Loucy (cell line): ENCODE measurements at regions not wholly inside any gene's neighbourhood (a gene's known extent, or its start where the extent isn't known, plus 50 kb on each side); places are given as distances from the start of the nearest gene placed in this dataset.

Source experiments
- H2AFZ ChIP-seq: fragments of 200-600 bp; sonication (generic); 2 replicates; pipeline ENCODE4 v1.6.0; 2016; ENCODE audit warnings: antibody characterized with exemption, mild to moderate bottlenecking, low read length, moderate library complexity
- H3F3A ChIP-seq: fragments of 200-600 bp; 2 replicates; pipeline ENCODE4 v1.6.0; 2016; ENCODE audit warnings: antibody characterized with exemption, low read depth, mild to moderate bottlenecking
- H3K27me3 ChIP-seq: fragments of 200-600 bp; sonication (generic); 2 replicates; pipeline ENCODE4 v1.6.1; 2014; ENCODE audit warnings: low read length, mild to moderate bottlenecking; ENCODE audit not compliant: insufficient read depth, poor library complexity, severe bottlenecking
- H3K36me3 ChIP-seq: fragments of 200-600 bp; sonication (generic); 2 replicates; pipeline ENCODE4 v1.6.1; 2016; ENCODE audit warnings: low read length; ENCODE audit not compliant: insufficient read depth
- H3K4me1 ChIP-seq: fragments of 200-600 bp; sonication (generic); 2 replicates; pipeline ENCODE4 v1.5.1; 2014; ENCODE audit warnings: low read length, mild to moderate bottlenecking; ENCODE audit not compliant: insufficient read depth, poor library complexity, severe bottlenecking
- H3K4me2 ChIP-seq: fragments of 200-600 bp; sonication (generic); 2 replicates; pipeline ENCODE4 v1.6.0; 2014; ENCODE audit warnings: antibody characterized with exemption, low read length, low read depth, mild to moderate bottlenecking; ENCODE audit not compliant: poor library complexity, severe bottlenecking
- H3K4me3 ChIP-seq: fragments of 200-600 bp; sonication (generic); 2 replicates; pipeline ENCODE4 v1.5.1; 2014; ENCODE audit warnings: low read length, mild to moderate bottlenecking, mixed read lengths; ENCODE audit not compliant: poor library complexity, severe bottlenecking
- H3K79me2 ChIP-seq: fragments of 200-600 bp; sonication (generic); 2 replicates; pipeline ENCODE4 v1.6.1; 2014; ENCODE audit warnings: low read length; ENCODE audit not compliant: insufficient read depth
- H3K9ac ChIP-seq: fragments of 200-600 bp; sonication (generic); 2 replicates; pipeline ENCODE4 v1.6.0; 2014; ENCODE audit warnings: mild to moderate bottlenecking, low read depth, low read length, moderate library complexity; ENCODE audit not compliant: poor library complexity, severe bottlenecking
- H3K9me2 ChIP-seq: fragments of 200-600 bp; sonication (generic); replicated peaks from 2 replicates; pipeline ENCODE4 v1.6.1; 2016; ENCODE audit warnings: low read depth, low read length, mixed read lengths
- H3K9me3 ChIP-seq: fragments of 200-600 bp; sonication (generic); 2 replicates; pipeline ENCODE4 v1.6.1; 2014; ENCODE audit warnings: mild to moderate bottlenecking, antibody characterized with exemption, low read length, low read depth; ENCODE audit not compliant: insufficient read depth
- H4K20me1 ChIP-seq: fragments of 200-600 bp; sonication (generic); 2 replicates; pipeline ENCODE4 v1.6.0; 2014; ENCODE audit warnings: antibody characterized with exemption, low read length, mild to moderate bottlenecking; ENCODE audit not compliant: insufficient read depth, poor library complexity, severe bottlenecking
- EZH2phosphoT487 ChIP-seq: fragments of 200-600 bp; IDR thresholded peaks from 2 replicates; pipeline ENCODE4 v1.6.1; 2018; ENCODE audit warnings: antibody characterized with exemption, mild to moderate bottlenecking, moderate library complexity, borderline replicate concordance
- TF ChIP-seq, protein P1 (sequence below): fragments of 200-600 bp; sonication (generic); conservative IDR thresholded peaks from 2 replicates; pipeline ENCODE4 v1.5.1; 2014; ENCODE audit warnings: mild to moderate bottlenecking, antibody characterized with exemption, low read length

DNA sequence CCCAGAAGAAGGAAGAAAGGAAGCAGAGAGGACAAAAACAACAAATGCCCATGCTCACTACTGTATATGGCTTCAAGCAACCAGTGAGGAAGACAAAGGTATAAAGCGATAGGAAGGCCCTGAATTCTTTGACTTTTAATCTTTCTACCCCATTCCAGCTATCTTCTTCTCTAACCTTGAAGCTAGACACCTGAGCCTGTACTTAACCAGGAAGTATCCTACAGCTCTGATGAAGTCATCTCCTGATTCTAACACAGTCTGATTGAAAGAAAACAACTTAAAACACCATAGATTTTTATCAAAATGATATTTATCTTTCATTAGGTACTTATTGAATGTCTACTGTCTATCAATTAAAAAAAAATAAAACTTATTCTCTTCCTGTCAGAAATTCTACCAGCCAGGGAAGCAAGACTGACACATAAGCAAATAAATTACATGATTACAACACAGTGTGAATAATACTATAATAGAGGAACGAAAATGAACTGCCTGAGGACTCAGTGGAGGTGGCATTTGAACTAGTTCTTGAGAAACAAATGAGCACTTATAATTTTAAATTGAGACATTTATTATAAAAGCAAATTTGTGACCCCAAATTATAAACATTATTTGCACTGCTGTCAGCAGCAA is 123.3 kb upstream of the ELL2 start:
- TF ChIP-seq, protein P1, sequence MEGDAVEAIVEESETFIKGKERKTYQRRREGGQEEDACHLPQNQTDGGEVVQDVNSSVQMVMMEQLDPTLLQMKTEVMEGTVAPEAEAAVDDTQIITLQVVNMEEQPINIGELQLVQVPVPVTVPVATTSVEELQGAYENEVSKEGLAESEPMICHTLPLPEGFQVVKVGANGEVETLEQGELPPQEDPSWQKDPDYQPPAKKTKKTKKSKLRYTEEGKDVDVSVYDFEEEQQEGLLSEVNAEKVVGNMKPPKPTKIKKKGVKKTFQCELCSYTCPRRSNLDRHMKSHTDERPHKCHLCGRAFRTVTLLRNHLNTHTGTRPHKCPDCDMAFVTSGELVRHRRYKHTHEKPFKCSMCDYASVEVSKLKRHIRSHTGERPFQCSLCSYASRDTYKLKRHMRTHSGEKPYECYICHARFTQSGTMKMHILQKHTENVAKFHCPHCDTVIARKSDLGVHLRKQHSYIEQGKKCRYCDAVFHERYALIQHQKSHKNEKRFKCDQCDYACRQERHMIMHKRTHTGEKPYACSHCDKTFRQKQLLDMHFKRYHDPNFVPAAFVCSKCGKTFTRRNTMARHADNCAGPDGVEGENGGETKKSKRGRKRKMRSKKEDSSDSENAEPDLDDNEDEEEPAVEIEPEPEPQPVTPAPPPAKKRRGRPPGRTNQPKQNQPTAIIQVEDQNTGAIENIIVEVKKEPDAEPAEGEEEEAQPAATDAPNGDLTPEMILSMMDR: no peak
- no peak for TF ChIP-seq EZH2phosphoT487
- Histone ChIP-seq H3K36me3 (no peaks in the 10 kb centered on the region), H3K4me3 (no peak overlapping the region), H3K9me2 (no peaks in the 10 kb centered on the region), H3K4me2 (no peak overlapping the region), H3K27me3 (no peaks in the 10 kb centered on the region), H3K9me3 (no peaks in the 10 kb centered on the region), H3K79me2 (no peaks in the 10 kb centered on the region), H4K20me1 (no peaks in the 10 kb centered on the region), H3K9ac (no peak overlapping the region), H3F3A (no peaks in the 10 kb centered on the region), H2AFZ (no peak overlapping the region), H3K4me1 (peaks cover 22% of the 10 kb centered on the region)

DNA sequence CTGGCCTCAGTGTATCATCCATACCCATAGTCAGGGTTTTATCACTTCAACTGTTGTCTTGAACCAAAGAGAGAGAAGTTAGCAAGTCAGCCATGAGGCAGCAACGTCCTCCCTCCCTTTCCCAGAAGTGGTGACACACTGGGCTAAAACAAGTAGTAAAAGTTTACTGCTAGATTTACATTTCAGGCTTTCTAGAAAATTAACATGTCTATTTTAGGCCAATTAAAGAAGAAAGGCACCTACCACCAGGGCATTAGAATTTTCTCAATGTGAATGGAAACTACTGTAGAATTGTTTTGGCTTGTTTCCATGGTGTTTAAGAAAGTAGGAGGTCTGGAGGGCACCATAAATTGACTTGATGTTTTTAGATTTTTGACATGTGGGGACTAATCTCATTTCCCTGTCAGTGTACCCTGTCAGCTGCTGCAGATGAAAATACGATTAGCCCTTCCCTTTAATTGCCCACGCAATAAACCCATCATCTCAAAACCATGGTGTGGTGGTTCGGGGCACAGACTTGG is 121.8 kb upstream of the ELL2 start:
- no peaks in the 10 kb centered on the region for H3K36me3 ChIP-seq
- H3K4me2 ChIP-seq: no peak overlapping the region
- H3K27me3 ChIP-seq: no peaks in the 10 kb centered on the region
- no peaks in the 10 kb centered on the region for H3F3A ChIP-seq
- no peak overlapping the region for H3K9ac ChIP-seq
- H3K79me2 ChIP-seq: no peaks in the 10 kb centered on the region
- no peaks in the 10 kb centered on the region for H4K20me1 ChIP-seq
- H3K4me1 ChIP-seq: peaks cover 22% of the 10 kb centered on the region
- TF ChIP-seq EZH2phosphoT487: no peak
- TF ChIP-seq, protein P1: no peak
- H3K4me3 ChIP-seq: no peak overlapping the region
- H3K9me3 ChIP-seq: no peaks in the 10 kb centered on the region
- no peaks in the 10 kb centered on the region for H3K9me2 ChIP-seq
- H2AFZ ChIP-seq: 0 out of 2 replicates have a peak overlapping the region, but pooled peaks have one; percentile 3

DNA sequence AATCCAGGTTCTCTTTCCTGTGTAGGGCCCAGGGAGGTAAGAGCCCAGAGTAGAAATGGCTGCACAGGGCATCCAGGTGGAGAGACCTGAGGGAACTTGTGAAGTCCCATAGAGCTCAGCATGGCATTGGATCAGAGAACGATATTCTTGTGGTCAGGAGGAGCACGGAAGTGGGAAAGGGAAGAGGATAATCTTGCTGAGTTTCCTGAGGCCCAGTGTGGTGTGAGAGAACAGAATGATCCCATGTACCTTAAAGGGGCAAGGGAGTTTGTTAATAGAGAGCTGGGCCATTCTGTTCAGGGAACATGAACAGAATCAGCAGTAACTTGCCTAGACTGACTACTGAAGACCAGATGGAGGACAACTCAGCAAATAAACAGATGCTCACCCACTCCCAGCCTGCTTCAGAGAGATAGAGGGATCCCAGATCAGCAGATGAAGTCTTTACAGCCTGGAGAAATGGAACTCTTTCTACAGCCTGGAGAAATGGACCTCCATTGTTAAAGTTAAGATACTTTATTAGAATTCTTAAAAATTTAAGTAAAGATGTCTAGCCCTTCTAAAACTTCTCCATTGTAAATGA is 119.7 kb upstream of the ELL2 start:
- no peak overlapping the region for H3K9ac ChIP-seq
- H3K79me2 ChIP-seq: no peaks in the 10 kb centered on the region
- no peaks in the 10 kb centered on the region for H3K9me2 ChIP-seq
- H4K20me1 ChIP-seq: no peaks in the 10 kb centered on the region
- H3F3A ChIP-seq: no peaks in the 10 kb centered on the region
- TF ChIP-seq, protein P1: no peak
- TF ChIP-seq EZH2phosphoT487: no peak
- H3K9me3 ChIP-seq: no peaks in the 10 kb centered on the region
- H2AFZ ChIP-seq: 0 out of 2 replicates have a peak overlapping the region, but pooled peaks have one; percentile 12
- no peaks in the 10 kb centered on the region for H3K27me3 ChIP-seq
- H3K36me3 ChIP-seq: no peaks in the 10 kb centered on the region
- no peak overlapping the region for H3K4me3 ChIP-seq
- peaks cover 11% of the 10 kb centered on the region for H3K4me1 ChIP-seq
- H3K4me2 ChIP-seq: no peak overlapping the region
